Small intestine (tissue), 7 donors: ENCODE measurements at regions not wholly inside any gene's neighbourhood (a gene's known extent, or its start where the extent isn't known, plus 50 kb on each side); places are given as distances from the start of the nearest gene placed in this dataset.

Experiments
- DNase-seq, 2 donors: peaks; one replicate each; pipeline versions ENCODE4 v3.0.0 to v3.0.0-alpha.2; 2013
- FAIRE-seq: peaks from 2 replicates; lab custom pipeline; 2012; peaks lifted over from hg19 to GRCh38; lab: Jason Lieb, UNC
- H3K27ac ChIP-seq, 3 donors: one replicate each; pipeline ENCODE4 v1.5.1; 2013; ENCODE audit warnings: low read length in 2 of 3, mild to moderate bottlenecking in 2 of 3, control low read depth in 1 of 3, inconsistent platforms in 1 of 3, low read depth in 1 of 3, moderate library complexity in 1 of 3
- H3K27me3 ChIP-seq, 3 donors: one replicate each; pipeline ENCODE4 v1.6.1; 2013; ENCODE audit warnings: low read length in 3 of 3, inconsistent platforms in 1 of 3; ENCODE audit not compliant: control insufficient read depth in 3 of 3, insufficient read depth in 3 of 3
- H3K36me3 ChIP-seq, 3 donors: one replicate each; pipeline ENCODE4 v1.6.1; 2013; ENCODE audit warnings: low read length in 3 of 3, inconsistent platforms in 1 of 3, low read depth in 1 of 3, mild to moderate bottlenecking in 1 of 3, moderate library complexity in 1 of 3; ENCODE audit not compliant: control insufficient read depth in 3 of 3, insufficient read depth in 2 of 3
- H3K4me1 ChIP-seq, 3 donors: one replicate each; pipeline ENCODE4 v1.6.1; 2013; ENCODE audit warnings: low read length in 2 of 3, inconsistent platforms in 1 of 3, low read depth in 1 of 3, mild to moderate bottlenecking in 1 of 3, moderate library complexity in 1 of 3; ENCODE audit not compliant: control insufficient read depth in 3 of 3, insufficient read depth in 2 of 3
- H3K4me3 ChIP-seq, 3 donors: one replicate each; pipeline ENCODE4 v1.5.1; 2013; ENCODE audit warnings: low read length in 3 of 3, control low read depth in 1 of 3, inconsistent platforms in 1 of 3, low read depth in 1 of 3, mild to moderate bottlenecking in 1 of 3, moderate library complexity in 1 of 3
- H3K9me3 ChIP-seq, 2 donors: one replicate each; pipeline ENCODE4 v1.6.1; 2013; ENCODE audit warnings: low read depth in 1 of 2, low read length in 1 of 2; ENCODE audit not compliant: control insufficient read depth in 2 of 2, insufficient read depth in 1 of 2
- WGBS, 3 donors: extraction: QIAGEN DNeasy Blood & Tissue Kit; methylation state at CpG; one replicate each; pipeline ENCODE4 v1.1.7; 2013; 5-methylcytosine and 5-hydroxymethylcytosine counted together
- donor health status: healthy with polysubstance abuse.
- donor health status: control.
- donor health status: control.
- donor health status: Bipolar disorder and iron deficiency.
- donor health status: healthy.

- FAIRE-seq (no peak), DNase-seq (no peak)
- WGBS, 3 donors = 64 to 87% (median 70%) methylated on average over 3 of the region's 3 CpGs
- Histone ChIP-seq H3K9me3 (no peaks in the 10 kb centered on the region), H3K27me3 (no peaks in the 10 kb centered on the region), H3K36me3 (no peaks in the 10 kb centered on the region), H3K4me3 (no peak overlapping the region), H3K27ac (no peak overlapping the region), H3K4me1 (no peaks in the 10 kb centered on the region)
Observed at GRCh38 chr11:115996808-115997188, 492.6 kb upstream of the CADM1 start.

GRCh38 chr11:115996125-115996807 lies 492.1 kb upstream of the CADM1 start:
- H3K27ac ChIP-seq = no peak overlapping the region
- WGBS, 3 donors = 82 to 92% (median 87%) methylated on average over 5 of the region's 5 CpGs
- DNase-seq = no peak
- no peaks in the 10 kb centered on the region for H3K27me3 ChIP-seq
- no peaks in the 10 kb centered on the region for H3K36me3 ChIP-seq
- H3K4me1 ChIP-seq = no peaks in the 10 kb centered on the region
- H3K9me3 ChIP-seq = no peaks in the 10 kb centered on the region
- H3K4me3 ChIP-seq = no peak overlapping the region
- no peak for FAIRE-seq

GRCh38 chr11:115993590-115993989 lies 489.4 kb upstream of the CADM1 start:
- Histone ChIP-seq H3K27me3 (peaks cover 0 to 2% (median 0%) of the 10 kb centered on the region in 3 donors), H3K27ac (no peak overlapping the region), H3K36me3 (no peaks in the 10 kb centered on the region), H3K9me3 (no peaks in the 10 kb centered on the region), H3K4me3 (no peak overlapping the region), H3K4me1 (no peaks in the 10 kb centered on the region)
- FAIRE-seq (no peak), DNase-seq (no peak)
- whole genome bisulfite sequencing, 3 donors = 54 to 87% (median 62%) methylated on average over 5 of the region's 5 CpGs

GRCh38 chr11:115990004-115990447 lies 485.8 kb upstream of the CADM1 start:
- H3K36me3 ChIP-seq = no peaks in the 10 kb centered on the region
- H3K4me1 ChIP-seq = no peaks in the 10 kb centered on the region
- H3K27ac ChIP-seq = no peak overlapping the region
- no peaks in the 10 kb centered on the region for H3K9me3 ChIP-seq
- peaks cover 0 to 2% (median 0%) of the 10 kb centered on the region in 3 donors for H3K27me3 ChIP-seq
- H3K4me3 ChIP-seq = no peak overlapping the region
- no peak for FAIRE-seq
- WGBS, 3 donors = 44 to 56% (median 52%) methylated on average over 19 of the region's 19 CpGs
- DNase-seq = peak in 1 of 2 donors; percentile 30

- Histone ChIP-seq H3K27ac (no peak overlapping the region), H3K36me3 (no peaks in the 10 kb centered on the region), H3K9me3 (no peaks in the 10 kb centered on the region), H3K4me1 (no peaks in the 10 kb centered on the region), H3K4me3 (no peak overlapping the region), H3K27me3 (peaks cover 0 to 2% (median 0%) of the 10 kb centered on the region in 3 donors)
- FAIRE-seq = no peak
- WGBS, 3 donors = 88 to 91% (median 90%) methylated on average over 6 of the region's 6 CpGs
- no peak for DNase-seq
Observed at GRCh38 chr11:115985896-115986295, 481.7 kb upstream of the CADM1 start.

DNA sequence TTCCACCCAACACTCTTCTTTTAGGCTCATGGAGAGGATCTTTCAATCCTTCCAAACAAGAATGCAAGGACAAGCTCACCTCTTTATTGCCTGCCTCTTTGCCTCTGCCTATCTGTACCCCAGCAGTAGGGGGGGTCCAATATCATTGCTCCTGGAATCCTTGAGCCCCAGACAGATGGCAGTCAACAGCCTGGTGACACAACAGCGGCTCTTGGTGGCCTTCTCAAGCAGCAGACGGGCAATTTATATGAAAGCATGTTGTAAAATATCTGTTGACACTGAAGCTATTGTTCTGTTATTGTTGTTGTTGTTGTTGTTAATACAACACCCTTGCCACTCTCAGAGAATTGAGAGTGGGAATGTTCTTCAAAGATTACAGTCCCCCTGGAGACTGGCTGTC lies 480.0 kb upstream of the CADM1 start:
- DNase-seq (no peak), FAIRE-seq (no peak)
- 84 to 98% (median 89%) methylated on average over 2 of the region's 2 CpGs for WGBS, 3 donors
- H3K9me3 ChIP-seq = no peaks in the 10 kb centered on the region
- no peaks in the 10 kb centered on the region for H3K36me3 ChIP-seq
- peaks cover 0 to 2% (median 0%) of the 10 kb centered on the region in 3 donors for H3K27me3 ChIP-seq
- no peak overlapping the region for H3K27ac ChIP-seq
- H3K4me3 ChIP-seq = no peak overlapping the region
- H3K4me1 ChIP-seq = no peaks in the 10 kb centered on the region

DNA sequence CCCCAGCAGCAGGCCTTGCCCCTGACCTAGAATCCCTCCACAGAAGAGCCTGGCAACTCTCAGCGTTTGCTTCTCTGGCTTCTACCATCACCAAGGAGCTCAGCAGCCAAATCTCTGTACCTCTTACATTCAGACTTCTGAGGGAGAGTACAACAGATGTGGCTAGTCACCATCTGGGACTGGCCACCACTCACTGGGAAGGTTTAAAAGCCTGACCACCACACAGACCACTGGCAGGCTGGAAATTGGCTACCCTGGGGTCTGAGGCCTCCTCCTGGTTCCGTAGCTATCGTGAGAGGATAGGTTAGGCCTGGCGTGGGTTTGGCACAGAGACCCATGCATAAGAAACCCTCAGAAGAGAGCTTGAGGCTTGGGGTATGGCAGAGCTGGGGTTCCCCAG lies 478.5 kb upstream of the CADM1 start:
- H3K27me3 ChIP-seq = no peaks in the 10 kb centered on the region
- no peak overlapping the region for H3K4me3 ChIP-seq
- H3K27ac ChIP-seq = no peak overlapping the region
- no peak for DNase-seq
- whole genome bisulfite sequencing, 3 donors = 86 to 90% (median 90%) methylated on average over 4 of the region's 4 CpGs
- H3K36me3 ChIP-seq = no peaks in the 10 kb centered on the region
- no peaks in the 10 kb centered on the region for H3K9me3 ChIP-seq
- no peaks in the 10 kb centered on the region for H3K4me1 ChIP-seq
- no peak for FAIRE-seq

DNA sequence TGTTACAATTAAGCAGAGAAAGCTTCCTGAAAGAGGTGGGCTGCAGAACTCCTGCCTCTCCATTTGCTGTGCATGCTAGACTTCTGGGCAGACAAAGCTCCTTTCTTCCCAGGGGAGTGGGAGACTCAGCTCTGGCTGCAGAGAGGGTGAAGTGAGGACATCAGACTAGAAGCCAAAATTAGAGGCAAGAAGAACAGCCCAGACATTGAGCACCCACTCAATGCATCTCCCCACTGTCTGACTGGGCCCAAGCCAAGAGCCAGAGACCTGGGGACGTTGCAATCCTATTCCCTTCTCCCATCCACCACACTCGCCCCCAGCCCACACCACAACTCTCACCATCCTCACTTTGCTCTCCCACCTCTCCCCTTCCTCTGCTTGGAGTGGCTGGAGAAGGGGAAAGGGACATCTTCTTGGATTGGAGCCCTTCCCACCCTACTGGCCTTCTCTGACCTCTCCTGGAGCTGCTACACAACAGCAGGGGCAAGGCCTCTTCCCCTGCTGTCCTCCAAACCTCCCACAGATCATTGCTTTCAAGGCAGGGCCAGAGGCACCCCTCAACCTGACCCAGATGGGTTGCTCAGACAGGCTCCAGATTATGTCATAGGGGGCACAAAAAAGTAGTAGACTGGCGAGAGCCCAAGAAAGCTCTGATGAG lies 477.7 kb upstream of the CADM1 start:
- no peaks in the 10 kb centered on the region for H3K27me3 ChIP-seq
- no peak overlapping the region for H3K4me3 ChIP-seq
- 58 to 80% (median 74%) methylated on average over 3 of the region's 3 CpGs for WGBS, 3 donors
- DNase-seq (no peak), FAIRE-seq (no peak)
- H3K27ac ChIP-seq = no peak overlapping the region
- no peaks in the 10 kb centered on the region for H3K9me3 ChIP-seq
- H3K36me3 ChIP-seq = no peaks in the 10 kb centered on the region
- H3K4me1 ChIP-seq = no peaks in the 10 kb centered on the region
